Activated CD4-positive, alpha-beta memory T cell treated with anti-CD3 and anti-CD28 coated beads for 36 hours (primary cell): ENCODE measurements at regions not wholly inside any gene's neighbourhood (a gene's known extent, or its start where the extent isn't known, plus 50 kb on each side); places are given as distances from the start of the nearest gene placed in this dataset.

Source experiments
- CTCF ChIA-PET: fragments of 350-600 bp; sonication (Branson Sonifier 250); formaldehyde crosslinking; loops from one replicate; lab custom pipeline; 2021; ENCODE audit warnings: antibody characterized with exemption, inconsistent platforms; lab: Charles Lee
- POLR2A ChIA-PET: fragments of 350-600 bp; sonication (Branson Sonifier 250); formaldehyde crosslinking; loops from one replicate; lab custom pipeline; 2021; ENCODE audit warnings: antibody characterized with exemption; lab: Charles Lee
- DNase-seq: peaks from one replicate; pipeline ENCODE4 v3.0.0-alpha.2; 2020
- H3K27ac Mint-ChIP-seq: one replicate; pipeline ENCODE4 v1.8.0; 2021; ENCODE audit warnings: mixed read lengths
- H3K27me3 Mint-ChIP-seq: one replicate; pipeline ENCODE4 v1.8.0; 2021; ENCODE audit warnings: mixed read lengths
- H3K36me3 Mint-ChIP-seq: one replicate; pipeline ENCODE4 v1.8.0; 2021; ENCODE audit warnings: mixed read lengths
- H3K4me1 Mint-ChIP-seq: one replicate; pipeline ENCODE4 v1.8.0; 2021; ENCODE audit warnings: low read depth, mixed read lengths
- H3K4me3 Mint-ChIP-seq: one replicate; pipeline ENCODE4 v1.8.0; 2021; ENCODE audit warnings: mild to moderate bottlenecking, mixed read lengths
- H3K9me3 Mint-ChIP-seq: one replicate; pipeline ENCODE4 v1.8.0; 2021; ENCODE audit warnings: mixed read lengths
- intact Hi-C: fragments of 100-400 bp; cut with micrococcal nuclease; formaldehyde crosslinking; loops from one replicate; pipeline ENCODE4 v1.15.1; 2023

- no peaks in the 10 kb centered on the region for H3K36me3 Mint-ChIP-seq
- H3K4me3 Mint-ChIP-seq, result no peak overlapping the region
- intact Hi-C loops, result no loop called here
- DNase-seq, result no peak
- H3K9me3 Mint-ChIP-seq, result no peaks in the 10 kb centered on the region
- H3K27me3 Mint-ChIP-seq, result peaks cover 24% of the 10 kb centered on the region
- H3K4me1 Mint-ChIP-seq, result peaks cover 3% of the 10 kb centered on the region
- ChIA-PET CTCF (interaction anchor here (2.0 kb wide), 1 partner anchor 8 kb away, joined by 8 read pairs; no protein-coding TSS in a partner anchor), POLR2A (no interaction called here)
- no peak overlapping the region for H3K27ac Mint-ChIP-seq
Observed at GRCh38 chr16:66263168-66263972, 103.1 kb upstream of the CDH5 start.

GRCh38 chr16:66262253-66263167, 104.0 kb upstream of the CDH5 start:
- peaks cover 3% of the 10 kb centered on the region for H3K4me1 Mint-ChIP-seq
- ChIA-PET POLR2A (no interaction called here), CTCF (interaction anchor here (2.0 kb wide), 1 partner anchor 9 kb away, joined by 8 read pairs; no protein-coding TSS in a partner anchor)
- no peaks in the 10 kb centered on the region for H3K36me3 Mint-ChIP-seq
- intact Hi-C loops, result no loop called here
- H3K27me3 Mint-ChIP-seq, result peaks cover 24% of the 10 kb centered on the region
- no peak overlapping the region for H3K4me3 Mint-ChIP-seq
- no peaks in the 10 kb centered on the region for H3K9me3 Mint-ChIP-seq
- DNase-seq, result no peak
- no peak overlapping the region for H3K27ac Mint-ChIP-seq

GRCh38 chr16:66261826-66262225, 104.7 kb upstream of the CDH5 start:
- intact Hi-C loops, result no loop called here
- H3K4me1 Mint-ChIP-seq, result peaks cover 3% of the 10 kb centered on the region
- H3K9me3 Mint-ChIP-seq, result no peaks in the 10 kb centered on the region
- H3K27ac Mint-ChIP-seq, result no peak overlapping the region
- POLR2A ChIA-PET, result no interaction called here
- no peak for DNase-seq
- H3K27me3 Mint-ChIP-seq, result peaks cover 23% of the 10 kb centered on the region
- CTCF ChIA-PET, result interaction anchor here (2.0 kb wide), 1 partner anchor 10 kb away, joined by 8 read pairs; no protein-coding TSS in a partner anchor
- no peaks in the 10 kb centered on the region for H3K36me3 Mint-ChIP-seq
- H3K4me3 Mint-ChIP-seq, result no peak overlapping the region

DNA sequence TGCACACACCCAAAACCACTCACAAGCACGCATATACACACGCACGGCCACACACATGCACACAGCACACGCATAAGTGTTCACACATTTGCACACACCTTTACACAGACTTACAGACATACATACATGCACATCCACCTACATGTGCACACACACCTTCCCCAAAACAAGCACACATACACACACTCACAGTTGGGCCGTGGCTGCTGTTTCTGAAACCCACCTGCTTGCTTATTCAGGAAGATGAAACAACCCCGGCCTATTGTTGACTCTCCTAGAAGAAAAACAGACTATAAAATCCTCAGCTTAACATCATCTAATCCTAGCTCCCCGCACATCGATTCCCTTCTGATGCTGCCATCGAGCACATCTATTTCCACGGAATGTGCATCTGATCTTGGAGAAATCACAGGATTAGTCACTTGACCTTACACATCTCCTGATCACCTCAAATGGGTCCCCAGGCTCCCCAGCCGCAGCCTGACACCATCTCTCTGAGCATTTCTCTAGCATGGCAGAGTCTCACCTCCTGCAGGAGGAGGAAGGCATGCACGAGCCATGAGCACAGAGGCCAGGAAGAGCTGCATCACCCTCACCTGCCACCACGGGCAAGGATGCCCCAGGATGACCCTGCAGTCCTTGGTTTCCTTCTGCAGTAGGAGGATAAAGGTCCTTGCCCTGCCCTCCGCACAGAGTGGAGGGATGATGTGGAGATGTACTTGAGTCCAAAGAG, 105.8 kb upstream of the CDH5 start:
- ChIA-PET POLR2A (no interaction called here), CTCF (interaction anchor here (2.4 kb wide), 1 partner anchor 11 kb away, joined by 10 read pairs; no protein-coding TSS in a partner anchor)
- intact Hi-C loops, result no loop called here
- DNase-seq, result no peak
- Mint-ChIP-seq H3K9me3 (no peaks in the 10 kb centered on the region), H3K4me3 (no peak overlapping the region), H3K27me3 (peaks cover 14% of the 10 kb centered on the region), H3K36me3 (no peaks in the 10 kb centered on the region), H3K4me1 (no peaks in the 10 kb centered on the region), H3K27ac (no peak overlapping the region)

DNA sequence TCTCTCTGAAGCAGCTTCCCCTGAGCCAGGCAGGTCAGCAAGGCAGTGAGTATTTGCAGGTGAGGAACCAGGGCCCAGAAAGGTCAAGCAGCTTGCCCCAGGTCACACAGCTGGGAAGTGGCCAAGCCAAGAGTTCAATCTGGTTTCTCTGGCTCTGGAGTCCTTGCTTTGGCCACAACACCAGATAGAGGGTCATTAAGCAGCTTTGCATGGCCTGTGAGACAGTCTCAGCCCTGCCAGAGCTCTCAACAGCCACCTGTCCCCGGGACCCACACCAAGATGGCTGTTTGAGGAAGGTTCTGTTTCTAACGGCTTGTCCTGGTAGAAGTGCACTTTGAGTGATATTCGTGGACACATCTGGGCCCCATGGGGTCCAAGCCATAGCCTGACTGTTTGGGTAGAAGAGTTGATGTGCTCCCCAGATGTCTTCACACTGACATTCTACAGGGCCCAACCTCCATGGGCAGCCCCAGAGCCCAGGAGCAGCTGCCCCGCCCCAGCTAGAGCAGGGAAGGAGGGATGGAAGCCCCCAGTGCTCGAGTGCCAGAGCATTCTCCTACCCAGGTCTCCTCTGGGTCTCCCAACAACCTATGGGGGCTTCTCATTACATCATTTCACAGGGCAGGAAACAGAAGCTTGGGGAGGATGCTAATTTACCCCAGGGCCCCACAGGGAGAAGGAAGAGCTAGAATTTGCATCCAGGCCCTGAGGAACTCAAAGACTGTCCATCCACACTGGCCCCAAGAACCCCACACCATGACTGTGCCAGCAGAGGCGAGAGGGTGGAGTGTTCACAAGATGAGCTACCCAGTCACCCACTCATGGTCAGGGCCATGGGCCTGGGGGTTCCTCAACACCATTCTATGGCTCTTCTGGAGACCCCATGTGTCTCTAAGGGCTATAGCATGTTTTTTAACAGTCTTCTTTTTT, 107.3 kb upstream of the CDH5 start:
- no peaks in the 10 kb centered on the region for H3K9me3 Mint-ChIP-seq
- ChIA-PET CTCF (interaction anchor here (2.4 kb wide), 1 partner anchor 12 kb away, joined by 10 read pairs; no protein-coding TSS in a partner anchor), POLR2A (no interaction called here)
- DNase-seq, result no peak
- H3K27ac Mint-ChIP-seq, result no peak overlapping the region
- H3K27me3 Mint-ChIP-seq, result peaks cover 7% of the 10 kb centered on the region
- no peaks in the 10 kb centered on the region for H3K4me1 Mint-ChIP-seq
- H3K4me3 Mint-ChIP-seq, result no peak overlapping the region
- H3K36me3 Mint-ChIP-seq, result no peaks in the 10 kb centered on the region
- intact Hi-C loops, result no loop called here

- H3K9me3 Mint-ChIP-seq, result no peaks in the 10 kb centered on the region
- POLR2A ChIA-PET, result no interaction called here
- DNase-seq, result no peak
- intact Hi-C loops, result no loop called here
- peaks cover 6% of the 10 kb centered on the region for H3K27me3 Mint-ChIP-seq
- no peak overlapping the region for H3K4me3 Mint-ChIP-seq
- H3K36me3 Mint-ChIP-seq, result no peaks in the 10 kb centered on the region
- no peak overlapping the region for H3K27ac Mint-ChIP-seq
- CTCF ChIA-PET, result no interaction called here
- no peaks in the 10 kb centered on the region for H3K4me1 Mint-ChIP-seq
Observed at GRCh38 chr16:66256919-66257318, 109.6 kb upstream of the CDH5 start.

- Mint-ChIP-seq H3K9me3 (no peaks in the 10 kb centered on the region), H3K4me3 (no peak overlapping the region), H3K4me1 (no peaks in the 10 kb centered on the region), H3K36me3 (no peaks in the 10 kb centered on the region), H3K27me3 (peaks cover 2% of the 10 kb centered on the region), H3K27ac (no peak overlapping the region)
- ChIA-PET POLR2A (no interaction called here), CTCF (interaction anchor here (0.6 kb wide), 1 partner anchor 23 kb away, joined by 3 read pairs; no protein-coding TSS in a partner anchor)
- intact Hi-C loops, result no loop called here
- no peak for DNase-seq
Observed at GRCh38 chr16:66255647-66256046, 110.8 kb upstream of the CDH5 start.

- POLR2A ChIA-PET, result no interaction called here
- intact Hi-C loops, result no loop called here
- Mint-ChIP-seq H3K4me3 (no peak overlapping the region), H3K36me3 (no peaks in the 10 kb centered on the region), H3K27me3 (peaks cover 3% of the 10 kb centered on the region), H3K4me1 (no peaks in the 10 kb centered on the region), H3K27ac (no peak overlapping the region), H3K9me3 (no peaks in the 10 kb centered on the region)
- DNase-seq, result no peak
- CTCF ChIA-PET, result interaction anchor here (2.3 kb wide), 1 partner anchor 16 kb away, joined by 9 read pairs; no protein-coding TSS in a partner anchor
Observed at GRCh38 chr16:66254751-66255150, 111.7 kb upstream of the CDH5 start.

DNA sequence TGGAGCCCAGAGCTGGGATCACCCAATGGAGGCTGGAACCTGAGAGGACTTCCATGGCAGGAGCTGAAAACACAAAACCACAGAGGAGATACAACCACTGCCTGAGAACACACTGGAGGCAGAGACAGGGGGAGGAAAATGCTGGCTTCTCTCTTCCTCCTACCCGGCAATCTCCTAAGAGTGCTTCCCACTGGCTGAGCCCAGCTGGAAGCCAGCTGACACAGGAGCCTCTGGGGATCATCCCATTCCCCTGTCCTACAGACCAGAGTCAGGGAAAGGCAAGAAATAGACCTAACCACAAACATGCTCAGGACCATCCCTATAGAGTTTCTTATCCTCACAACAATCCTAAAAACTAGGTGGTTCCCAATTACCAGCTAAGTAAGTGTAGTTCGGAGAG, 112.4 kb upstream of the CDH5 start:
- Mint-ChIP-seq H3K27ac (no peak overlapping the region), H3K4me3 (no peak overlapping the region), H3K36me3 (no peaks in the 10 kb centered on the region), H3K27me3 (peaks cover 7% of the 10 kb centered on the region), H3K9me3 (no peaks in the 10 kb centered on the region), H3K4me1 (no peaks in the 10 kb centered on the region)
- intact Hi-C loops, result no loop called here
- no peak for DNase-seq
- CTCF ChIA-PET, result interaction anchor here (2.3 kb wide), 1 partner anchor 17 kb away, joined by 9 read pairs; no protein-coding TSS in a partner anchor
- POLR2A ChIA-PET, result no interaction called here

- no peaks in the 10 kb centered on the region for H3K36me3 Mint-ChIP-seq
- no peak overlapping the region for H3K27ac Mint-ChIP-seq
- H3K27me3 Mint-ChIP-seq, result peaks cover 7% of the 10 kb centered on the region
- POLR2A ChIA-PET, result no interaction called here
- H3K9me3 Mint-ChIP-seq, result no peaks in the 10 kb centered on the region
- DNase-seq, result no peak
- CTCF ChIA-PET, result no interaction called here
- intact Hi-C loops, result no loop called here
- H3K4me1 Mint-ChIP-seq, result no peaks in the 10 kb centered on the region
- no peak overlapping the region for H3K4me3 Mint-ChIP-seq
Observed at GRCh38 chr16:66251476-66252160, 114.9 kb upstream of the CDH5 start.
